IMR-90 (cell line): ENCODE measurements at regions not wholly inside any gene's neighbourhood (a gene's known extent, or its start where the extent isn't known, plus 50 kb on each side); places are given as distances from the start of the nearest gene placed in this dataset.

ENCODE experiments used
- ATAC-seq: fragments of 200-7000 bp; cut with Tn5 transposase; 2 replicates; pipeline ENCODE4 v1.9.1; 2020; ENCODE audit warnings: low read depth, mild to moderate bottlenecking, moderate library complexity
- BruUV-seq: library from RNA; stranded (reverse); fragments of 400-500 nt; replicated peaks from 2 replicates; lab custom pipeline; 2021; lab: Mats Ljungman, UMichigan
- CTCF ChIA-PET: fragments of 300-600 bp; formaldehyde crosslinking; extraction: SDS; loops from one replicate; lab custom pipeline; 2021; ENCODE audit warnings: antibody characterized with exemption; lab: Yijun Ruan, JAX
- POLR2A ChIA-PET: fragments of 300-600 bp; sonication (Branson Sonifier 250); formaldehyde crosslinking; loops from one replicate; lab custom pipeline; 2022; ENCODE audit warnings: antibody characterized with exemption; ENCODE audit not compliant: unreplicated experiment; lab: Charles Lee
- DNase-seq: peaks from one replicate; pipeline ENCODE4 v3.0.0; 2013
- H2AFZ ChIP-seq: replicated peaks from 2 replicates; pipeline ENCODE3; 2013; ENCODE audit warnings: low read length, mild to moderate bottlenecking; ENCODE audit not compliant: poor library complexity
- H2AK5ac ChIP-seq: 2 replicates; pipeline ENCODE4 v1.6.1; 2013; ENCODE audit warnings: low read depth, low read length, inconsistent platforms
- H2AK9ac ChIP-seq: replicated peaks from 2 replicates; pipeline ENCODE3; 2013; ENCODE audit warnings: mild to moderate bottlenecking, low read depth, low read length, moderate library complexity; ENCODE audit not compliant: poor library complexity
- H2BK120ac ChIP-seq: 2 replicates; pipeline ENCODE4 v1.6.1; 2013; ENCODE audit warnings: low read depth, low read length, inconsistent platforms
- H2BK15ac ChIP-seq: 3 replicates; pipeline ENCODE4 v1.6.1; 2013; ENCODE audit warnings: low read depth, low read length, inconsistent platforms
- H2BK20ac ChIP-seq: 2 replicates; pipeline ENCODE4 v1.6.1; 2013; ENCODE audit warnings: low read depth, mild to moderate bottlenecking, inconsistent platforms, low read length, moderate library complexity
- H2BK5ac ChIP-seq: 2 replicates; pipeline ENCODE4 v1.6.1; 2013; ENCODE audit warnings: mild to moderate bottlenecking, low read depth, low read length, inconsistent platforms; ENCODE audit not compliant: poor library complexity, severe bottlenecking
- H3K14ac ChIP-seq: replicated peaks from 2 replicates; pipeline ENCODE4 v1.6.1; 2013; ENCODE audit warnings: low read depth, low read length, inconsistent platforms
- H3K18ac ChIP-seq: 2 replicates; pipeline ENCODE4 v1.6.1; 2013; ENCODE audit warnings: low read depth, low read length, control low read depth
- H3K23ac ChIP-seq: 2 replicates; pipeline ENCODE4 v1.6.1; 2013; ENCODE audit warnings: low read depth, low read length, inconsistent platforms
- H3K27ac ChIP-seq: 2 replicates; pipeline ENCODE4 v1.5.1; 2013; ENCODE audit warnings: mild to moderate bottlenecking, control low read depth, low read length; ENCODE audit not compliant: insufficient read depth
- H3K27me3 ChIP-seq: 2 replicates; pipeline ENCODE4 v1.6.1; 2013; ENCODE audit warnings: low read length; ENCODE audit not compliant: control insufficient read depth, insufficient read depth
- H3K36me3 ChIP-seq: 2 replicates; pipeline ENCODE4 v1.6.1; 2013; ENCODE audit warnings: low read length, mixed read lengths; ENCODE audit not compliant: control insufficient read depth, insufficient read depth
- H3K4ac ChIP-seq: 2 replicates; pipeline ENCODE4 v1.6.1; 2013; ENCODE audit warnings: low read depth, low read length, inconsistent platforms
- H3K4me1 ChIP-seq: 2 replicates; pipeline ENCODE4 v1.6.1; 2013; ENCODE audit warnings: low read length, mixed read lengths; ENCODE audit not compliant: control insufficient read depth, insufficient read depth
- H3K4me2 ChIP-seq: 2 replicates; pipeline ENCODE4 v1.6.1; 2013; ENCODE audit warnings: low read depth, mild to moderate bottlenecking, control low read depth, low read length, moderate library complexity
- H3K4me3 ChIP-seq: 2 replicates; pipeline ENCODE4 v1.5.1; 2013; ENCODE audit warnings: low read depth, mild to moderate bottlenecking, control low read depth, low read length, moderate library complexity; ENCODE audit not compliant: insufficient read depth
- H3K56ac ChIP-seq: 2 replicates; pipeline ENCODE4 v1.6.1; 2013; ENCODE audit warnings: low read length, inconsistent platforms; ENCODE audit not compliant: insufficient read depth; ENCODE audit errors: extremely low read depth
- H3K79me1 ChIP-seq, 2 experiments: 2 replicates each; pipeline ENCODE4 v1.6.1; 2013; ENCODE audit warnings: low read length in 2 of 2, inconsistent platforms in 1 of 2, low read depth in 1 of 2
- H3K9ac ChIP-seq: 2 replicates; pipeline ENCODE4 v1.6.1; 2013; ENCODE audit warnings: low read depth, low read length, control low read depth
- H3K9me1 ChIP-seq: 2 replicates; pipeline ENCODE4 v1.6.1; 2013; ENCODE audit warnings: low read length, inconsistent platforms; ENCODE audit not compliant: insufficient read depth
- H3K9me3 ChIP-seq: 2 replicates; pipeline ENCODE4 v1.6.1; 2013; ENCODE audit warnings: low read length; ENCODE audit not compliant: control insufficient read depth, insufficient read depth
- H4K20me1 ChIP-seq: 2 replicates; pipeline ENCODE4 v1.6.1; 2013; ENCODE audit warnings: low read length, inconsistent platforms; ENCODE audit not compliant: insufficient read depth
- H4K5ac ChIP-seq: 2 replicates; pipeline ENCODE4 v1.6.1; 2013; ENCODE audit warnings: mild to moderate bottlenecking, low read depth, low read length, control low read depth
- H4K8ac ChIP-seq, 2 experiments: 2 replicates each; pipeline ENCODE4 v1.6.1; 2013; ENCODE audit warnings: low read depth in 2 of 2, low read length in 2 of 2, control low read depth in 1 of 2, inconsistent platforms in 1 of 2
- H4K91ac ChIP-seq: 2 replicates; pipeline ENCODE4 v1.6.1; 2013; ENCODE audit warnings: low read depth, low read length, inconsistent platforms; ENCODE audit not compliant: insufficient read depth
- CEBPB ChIP-seq: IDR thresholded peaks from 2 replicates; pipeline ENCODE4 v1.6.1; 2012; ENCODE audit warnings: low read depth, low read length, improper control_type of control experiment
- CTCF ChIP-seq: conservative IDR thresholded peaks from 2 replicates; pipeline ENCODE4 v1.5.1; 2012; ENCODE audit warnings: mild to moderate bottlenecking, low read depth, low read length, improper control_type of control experiment
- RAD21 ChIP-seq: IDR thresholded peaks from 2 replicates; pipeline ENCODE4 v1.6.1; 2012; ENCODE audit warnings: low read length, improper control_type of control experiment
- SMC3 ChIP-seq: fragments of 150-350 bp; IDR thresholded peaks from 2 replicates; pipeline ENCODE4 v1.6.1; 2016; ENCODE audit warnings: low read depth, mild to moderate bottlenecking, antibody characterized with exemption, low read length, moderate library complexity
- WGBS, 2 experiments: methylation state at CpG; one replicate each; pipeline versions ENCODE4 v1.1.5 to v1.1.7; 2013; ENCODE audit warnings: missing lambda C conversion rate in 2 of 2; ENCODE audit not compliant: insufficient read length in 1 of 2; ENCODE audit errors: extremely low coverage in 2 of 2; 5-methylcytosine and 5-hydroxymethylcytosine counted together
- dilution Hi-C: fragments of 300-500 bp; cut with HindIII; formaldehyde crosslinking; loops from one replicate; pipeline ENCODE4 v1.14.3; 2018; ENCODE audit warnings: low sequenced_read_pairs; ENCODE audit not compliant: unreplicated experiment
- in situ Hi-C: fragments of 300-500 bp; cut with MboI; formaldehyde crosslinking; loops from 3 replicates; pipeline ENCODE4 v1.14.3; 2019; ENCODE audit warnings: low sequenced_read_pairs, inconsistent platforms, mixed read lengths
- intact Hi-C: fragments of 100-400 bp; cut with micrococcal nuclease; formaldehyde crosslinking; loops from 2 replicates; pipeline ENCODE4 v1.10.0; 2022

GRCh38 chr3:107927361-107928083, 163.3 kb downstream of the CD47 start:
- peak overlapping the region; percentile 18; the same call in 1 of the 2 replicates for H3K9ac ChIP-seq
- no peaks in the 10 kb centered on the region for H3K9me1 ChIP-seq
- ATAC-seq: peak; percentile 100
- H3K27ac ChIP-seq: no peak overlapping the region
- peak overlapping the region; percentile 55 for H3K4me3 ChIP-seq
- H3K27me3 ChIP-seq: peaks cover 8% of the 10 kb centered on the region
- TF ChIP-seq CTCF (peak; percentile 80), RAD21 (peak; percentile 64), SMC3 (peak; percentile 86), CEBPB (no peak)
- H2AFZ ChIP-seq: peak overlapping the region; percentile 85
- WGBS, 2 experiments: 0% methylated on average over 8 of the region's 55 CpGs; no CpG with 5 or more reads in 1 of the 2 experiments
- no peaks in the 10 kb centered on the region for H3K79me1 ChIP-seq
- no peak overlapping the region for H3K4ac ChIP-seq
- POLR2A ChIA-PET: no interaction called here
- no TSS peak for BruUV-seq
- peak overlapping the region; percentile 68 for H3K4me2 ChIP-seq
- H3K4me1 ChIP-seq: no peaks in the 10 kb centered on the region
- CTCF ChIA-PET: interaction anchor here (0.6 to 1.8 kb wide), 11 partner anchors 10 to 692 kb away, joined by 3 to 5 read pairs (median 3); no protein-coding TSS in a partner anchor
- H3K14ac ChIP-seq: peak overlapping the region; percentile 46
- no peak overlapping the region for H3K18ac ChIP-seq
- no peaks in the 10 kb centered on the region for H3K36me3 ChIP-seq
- dilution Hi-C loops (no loop called here), intact Hi-C loops (loop anchor here (1.0 to 5.0 kb wide), 6 partner anchors 160 to 691 kb away; no protein-coding TSS in a partner anchor), in situ Hi-C loops (loop anchor here (10.0 kb wide), 2 partner anchors 173 to 693 kb away; no protein-coding TSS in a partner anchor)
- H2BK15ac ChIP-seq: no peak overlapping the region
- no peak overlapping the region for H3K23ac ChIP-seq
- H2AK9ac ChIP-seq: peak overlapping the region; percentile 68
- no peak overlapping the region for H4K91ac ChIP-seq
- H3K56ac ChIP-seq: no peak overlapping the region
- H4K20me1 ChIP-seq: no peaks in the 10 kb centered on the region
- H2BK120ac ChIP-seq: no peak overlapping the region
- H4K8ac ChIP-seq: peak overlapping the region in 1 of 2 experiments; percentile 48; a peak in 1 of 4 replicates
- no peak overlapping the region for H2AK5ac ChIP-seq
- H4K5ac ChIP-seq: no peak overlapping the region
- no peaks in the 10 kb centered on the region for H3K9me3 ChIP-seq
- peak; percentile 67 for DNase-seq
- no peak overlapping the region for H2BK20ac ChIP-seq
- no peak overlapping the region for H2BK5ac ChIP-seq
